GM23248 (cell line): ENCODE measurements at regions not wholly inside any gene's neighbourhood (a gene's known extent, or its start where the extent isn't known, plus 50 kb on each side); places are given as distances from the start of the nearest gene placed in this dataset.

Experiments
- EZH2 ChIP-seq: fragments of 200-600 bp; sonication (generic); IDR thresholded peaks from 2 replicates; pipeline ENCODE4 v1.6.1; 2018; ENCODE audit warnings: antibody characterized with exemption, mild to moderate bottlenecking; ENCODE audit not compliant: insufficient read depth, poor library complexity, severe bottlenecking
- EZH2phosphoT487 ChIP-seq: fragments of 200-600 bp; sonication (generic); IDR thresholded peaks from 2 replicates; pipeline ENCODE4 v1.6.1; 2018; ENCODE audit warnings: antibody characterized with exemption, moderate library complexity, mild to moderate bottlenecking, low read depth; ENCODE audit not compliant: insufficient read depth

- no peak for TF ChIP-seq EZH2
- no peak for TF ChIP-seq EZH2phosphoT487
Observed at GRCh38 chr10:105577865-105578607, 936.9 kb downstream of the SORCS3 start.
